ENCODE measurements at regions not wholly inside any gene's neighbourhood (a gene's known extent, or its start where the extent isn't known, plus 50 kb on each side); places are given as distances from the start of the nearest gene placed in this dataset.
"Not testable (repeated sequence)": the region's sequence is repeated elsewhere in the genome, so short reads cannot be mapped to it uniquely, and the experiment has no call there.

- DNase-seq (ENCODE audit: low spot score) = no peak
These were observed 322.6 kb downstream of the MEX3B start for GRCh38 chr15:81723113-81723651.

DNA sequence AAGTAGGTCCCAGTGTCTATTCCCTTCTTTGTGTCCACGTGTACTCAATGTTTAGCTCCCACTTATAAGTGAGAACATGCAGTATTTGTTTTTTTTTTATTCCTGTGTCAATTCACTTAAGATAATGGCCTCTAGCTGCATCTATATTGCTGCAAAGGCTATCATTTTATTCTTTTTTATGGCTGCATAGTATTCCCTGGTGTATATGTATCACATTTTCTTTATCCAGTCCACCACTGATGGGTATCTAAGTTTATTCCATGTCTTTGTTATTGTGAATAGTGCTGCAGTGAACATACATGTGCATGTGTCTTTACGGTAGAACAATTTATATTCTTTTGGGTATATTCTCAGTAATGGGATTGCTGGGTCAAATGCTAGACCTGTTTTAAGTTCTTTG, 329.4 kb downstream of the MEX3B start:
- not testable (repeated sequence) for DNase-seq (ENCODE audit: low spot score)

GRCh38 chr15:81710328-81710727, 335.5 kb downstream of the MEX3B start:
- no peak for DNase-seq (ENCODE audit: low spot score)

DNA sequence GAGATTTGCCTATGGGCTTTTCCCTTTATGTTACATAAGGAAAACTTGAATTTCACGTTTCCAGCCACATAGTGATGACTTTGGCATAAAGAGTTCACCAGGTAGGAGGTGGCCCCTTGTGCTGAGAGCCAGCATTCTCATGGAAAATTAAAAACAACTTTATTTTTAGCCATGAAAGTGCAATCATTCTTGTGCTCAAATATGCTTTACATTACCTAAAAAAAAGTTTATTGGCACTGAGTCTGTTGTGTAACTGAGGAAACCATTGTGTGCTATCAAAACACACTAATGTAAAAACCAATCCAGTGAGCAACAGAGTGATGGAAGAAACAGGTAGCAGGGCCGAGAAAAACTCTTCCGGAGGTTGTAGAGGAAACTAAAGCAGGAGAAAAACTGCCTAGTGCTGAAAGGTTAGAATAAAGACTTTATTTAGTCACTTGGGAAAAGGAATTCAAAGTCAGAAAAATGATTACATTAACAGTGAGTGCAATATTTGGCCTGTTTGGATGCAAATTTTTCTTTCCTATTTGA, 332.9 kb upstream of the TMC3 start:
- DNase-seq (ENCODE audit: low spot score) = not testable (repeated sequence)

DNA sequence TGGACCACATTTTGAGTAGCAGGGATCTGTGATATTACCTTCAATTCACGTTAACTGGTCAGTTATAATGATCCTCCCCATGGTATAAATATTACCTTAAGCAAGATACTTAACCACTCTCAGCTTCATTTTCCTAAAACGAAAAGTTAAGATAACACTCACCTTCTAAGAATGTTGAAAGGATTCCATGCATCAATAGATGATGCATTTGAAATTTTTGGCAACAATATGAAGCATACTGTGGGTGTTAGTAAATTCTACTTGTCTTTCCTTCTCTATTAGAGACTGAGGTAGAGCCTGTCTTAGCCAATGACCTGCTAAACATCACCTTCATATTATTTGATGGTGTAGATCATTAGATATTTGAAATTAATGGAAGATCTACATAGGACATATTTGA, 331.7 kb upstream of the TMC3 start:
- DNase-seq (ENCODE audit: low spot score) = not testable (repeated sequence)

DNA sequence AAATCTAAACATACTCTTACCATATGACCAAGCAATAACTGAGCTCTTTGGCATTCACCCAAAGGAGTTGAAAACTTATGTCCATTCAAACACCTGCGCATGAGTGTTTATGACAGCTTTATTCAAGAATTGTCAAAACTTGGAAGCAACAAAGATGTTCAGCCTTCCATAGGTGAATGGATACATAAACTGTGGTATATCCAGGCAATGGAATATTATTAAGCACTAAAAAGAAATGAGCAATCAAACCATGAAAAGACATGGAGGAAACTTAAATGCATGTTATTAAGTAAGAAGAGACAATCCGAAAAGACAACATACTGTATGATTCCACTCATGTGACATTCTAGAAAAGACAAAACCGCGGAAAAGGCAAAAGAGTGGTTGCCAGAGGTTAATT, 312.0 kb upstream of the TMC3 start:
- no peak for DNase-seq (ENCODE audit: low spot score)

GRCh38 chr15:81685237-81685636, 311.2 kb upstream of the TMC3 start:
- no peak for DNase-seq (ENCODE audit: low spot score)

- no peak for DNase-seq (ENCODE audit: low spot score)
These were observed 306.8 kb upstream of the TMC3 start for GRCh38 chr15:81680829-81681228.

DNA sequence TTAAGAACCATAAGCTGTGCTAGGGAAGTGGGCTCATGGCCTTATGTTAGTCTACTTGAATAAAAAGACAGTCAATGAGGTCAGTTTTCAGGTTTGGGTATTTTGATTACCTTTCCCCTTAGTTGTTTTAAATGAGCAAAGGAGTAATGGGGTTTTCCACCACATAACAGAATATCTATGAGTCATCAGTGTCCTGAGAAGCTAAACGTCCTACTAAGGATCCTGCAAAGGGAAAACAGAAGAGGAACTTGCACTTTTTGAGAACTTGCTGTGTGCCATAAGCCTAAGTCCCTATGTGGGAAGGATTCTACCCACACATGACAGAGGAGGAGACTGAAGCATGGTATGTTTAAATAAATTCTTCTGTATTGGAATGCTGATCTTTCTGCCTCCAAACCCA, 292.8 kb upstream of the TMC3 start:
- DNase-seq (ENCODE audit: low spot score) = no peak

- no peak for DNase-seq (ENCODE audit: low spot score)
These were observed 287.0 kb upstream of the TMC3 start for GRCh38 chr15:81660976-81661375.

DNA sequence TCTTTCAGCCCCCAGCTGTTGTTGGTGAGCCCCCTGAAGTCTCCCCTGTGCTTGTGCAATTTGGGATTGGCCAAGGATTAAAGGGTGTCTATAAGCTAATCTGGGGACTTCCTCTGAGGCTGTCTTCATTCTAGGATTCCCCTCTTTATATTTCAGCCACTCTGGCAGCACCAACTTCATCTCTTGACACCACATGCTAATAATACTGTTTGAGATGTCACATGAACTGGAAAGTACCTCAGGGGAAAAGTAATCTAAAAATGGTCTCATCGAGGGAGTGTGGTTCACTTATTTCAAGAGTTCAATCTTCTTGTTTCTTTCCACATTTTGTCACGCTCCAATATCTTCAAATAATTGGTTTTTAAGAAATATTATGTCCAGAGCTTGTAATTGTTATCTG, 279.2 kb upstream of the TMC3 start:
- no peak for DNase-seq (ENCODE audit: low spot score)

- no peak for DNase-seq (ENCODE audit: low spot score)
These were observed 271.5 kb upstream of the TMC3 start for GRCh38 chr15:81645470-81645869.

DNA sequence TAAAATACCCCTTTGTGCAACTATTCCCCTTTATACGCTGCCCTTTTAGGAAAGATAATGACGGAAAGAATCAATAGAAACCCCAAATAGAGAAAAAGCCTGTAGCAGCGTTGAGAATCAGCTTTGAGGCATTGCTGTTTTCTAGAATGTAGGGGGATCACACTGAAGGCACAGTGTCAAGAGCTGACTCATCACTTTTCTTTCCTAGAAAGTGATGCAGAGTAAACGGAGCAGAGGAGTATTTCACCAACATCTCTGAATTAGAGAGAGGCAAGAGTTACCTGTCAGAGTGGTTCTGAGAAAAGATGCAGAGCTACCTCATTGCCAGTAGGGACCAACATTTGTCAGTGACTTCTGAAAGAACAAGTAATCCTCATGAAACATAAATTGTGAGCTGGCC, 269.8 kb upstream of the TMC3 start:
- no peak for DNase-seq (ENCODE audit: low spot score)

DNA sequence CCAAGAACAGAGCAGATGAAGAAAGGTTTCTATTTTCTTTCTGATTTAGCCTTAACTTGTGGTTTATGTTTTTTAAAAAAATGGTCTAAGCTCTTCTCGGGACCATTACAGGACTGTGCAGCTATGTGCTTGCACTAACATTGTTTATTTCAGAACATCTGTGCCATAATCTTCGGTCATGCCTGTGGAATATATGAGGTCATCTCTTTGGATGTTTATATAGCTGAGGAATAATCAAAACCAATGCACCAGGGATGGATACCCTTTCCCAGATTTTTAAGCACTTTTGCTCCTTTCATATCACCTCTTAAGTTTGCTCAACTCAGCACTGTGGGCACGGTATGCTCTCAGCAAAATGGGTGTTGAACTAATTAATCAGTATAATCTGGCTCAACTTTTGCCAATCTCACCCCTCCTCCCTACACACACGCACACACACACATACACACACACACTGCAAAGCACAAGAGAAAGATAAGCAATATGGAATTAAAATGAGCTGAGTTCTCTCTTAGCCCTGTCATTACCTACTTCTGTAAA, 268.5 kb upstream of the TMC3 start:
- no peak for DNase-seq (ENCODE audit: low spot score)

DNA sequence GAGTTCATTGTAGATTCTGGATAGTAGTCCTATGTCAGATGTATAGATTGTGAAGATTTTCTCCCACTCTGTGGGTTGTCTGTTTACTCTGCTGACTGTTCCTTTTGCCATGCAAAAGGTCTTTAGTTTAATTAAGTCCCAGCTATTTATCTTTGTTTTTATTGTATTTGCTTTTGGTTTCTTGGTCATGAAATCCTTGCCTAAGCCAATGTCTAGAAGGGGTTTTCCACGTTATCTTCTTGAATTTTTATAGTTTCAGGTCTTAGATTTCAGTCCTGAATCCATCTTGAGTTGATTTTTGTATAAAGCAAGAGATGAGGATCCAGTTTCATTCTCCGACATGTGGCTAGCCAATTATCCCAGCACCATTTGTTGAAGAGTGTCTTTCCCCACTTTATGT, 262.1 kb upstream of the TMC3 start:
- not testable (repeated sequence) for DNase-seq (ENCODE audit: low spot score)

- no peak for DNase-seq (ENCODE audit: low spot score)
These were observed 259.9 kb upstream of the TMC3 start for GRCh38 chr15:81633889-81634288.

DNA sequence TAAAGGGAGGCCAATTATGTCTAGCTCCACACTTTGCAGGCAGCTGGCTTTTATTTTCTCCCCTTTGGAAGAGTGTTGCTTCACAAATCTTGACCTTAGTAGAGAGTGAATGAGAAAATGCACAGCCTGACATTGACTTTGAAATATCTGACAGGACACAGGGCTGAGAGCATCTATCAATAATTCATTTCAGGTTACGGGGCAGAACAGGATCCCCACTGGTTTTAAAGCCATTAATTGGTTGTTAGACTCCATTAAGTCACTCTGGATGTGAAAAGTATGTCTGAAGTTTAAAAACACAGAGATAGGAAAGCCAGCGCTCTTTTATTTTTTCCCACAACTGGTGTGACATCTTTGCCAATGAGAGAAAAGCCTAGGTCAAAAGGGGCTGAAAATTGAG, 251.9 kb upstream of the TMC3 start:
- no peak for DNase-seq (ENCODE audit: low spot score)

DNA sequence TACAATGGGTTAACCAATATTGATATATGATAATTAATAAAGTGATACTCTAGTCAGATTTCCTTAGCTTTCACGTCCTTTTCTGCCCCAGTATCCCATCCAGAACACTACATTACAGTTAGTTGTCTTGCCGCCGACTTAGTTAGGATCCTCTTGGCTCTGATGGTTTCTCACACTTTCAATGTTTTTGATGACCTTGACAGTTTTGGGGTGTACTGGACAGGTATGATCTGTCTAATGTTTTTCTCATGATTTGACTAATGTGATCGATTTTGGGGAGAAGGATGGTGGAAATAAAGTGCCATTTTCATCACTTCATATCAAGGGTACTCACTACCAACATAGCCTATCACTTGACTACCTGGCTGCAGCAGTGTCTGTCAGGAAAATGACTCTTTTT, 245.0 kb upstream of the TMC3 start:
- DNase-seq (ENCODE audit: low spot score) = no peak

- no peak for DNase-seq (ENCODE audit: low spot score)
These were observed 238.6 kb upstream of the TMC3 start for GRCh38 chr15:81612631-81613030.

- DNase-seq (ENCODE audit: low spot score) = no peak
These were observed 237.7 kb upstream of the TMC3 start for GRCh38 chr15:81611679-81612078.

DNA sequence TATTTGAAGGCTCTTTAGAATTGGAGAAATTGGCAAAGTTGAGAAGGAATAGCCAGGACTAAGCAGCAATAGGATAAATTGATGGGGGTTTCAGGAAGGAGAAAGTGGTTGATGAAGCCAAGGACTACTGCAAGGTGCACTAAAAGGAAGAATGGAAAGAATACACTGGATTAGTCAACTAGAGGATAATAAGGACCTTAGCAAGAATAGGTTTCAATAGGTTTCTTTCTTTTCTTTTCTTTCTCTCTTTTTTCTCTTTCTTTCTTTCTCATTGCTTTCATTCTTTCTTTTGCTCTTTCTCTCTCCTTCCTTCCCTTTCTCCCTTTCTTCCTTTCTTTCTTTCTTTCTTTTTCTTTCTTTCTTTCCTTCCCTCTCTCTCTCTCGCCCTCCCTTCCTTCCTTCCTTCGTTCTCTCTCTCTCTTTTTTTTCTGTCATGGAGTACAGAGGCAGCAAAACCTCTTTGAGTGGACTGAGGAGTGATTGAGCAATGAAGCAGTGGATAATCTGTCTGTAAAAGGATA, 234.4 kb upstream of the TMC3 start:
- no peak for DNase-seq (ENCODE audit: low spot score)

GRCh38 chr15:81604713-81605112, 230.7 kb upstream of the TMC3 start:
- no peak for DNase-seq (ENCODE audit: low spot score)

- no peak for DNase-seq (ENCODE audit: low spot score)
These were observed 222.3 kb upstream of the TMC3 start for GRCh38 chr15:81596159-81596865.
